Esophagus muscularis mucosa (tissue), 4 donors: ENCODE measurements at regions not wholly inside any gene's neighbourhood (a gene's known extent, or its start where the extent isn't known, plus 50 kb on each side); places are given as distances from the start of the nearest gene placed in this dataset.

Source experiments
- CTCF ChIP-seq, 3 experiments: fragments of 200-600 bp in 2 of 3; fragments of 450-650 bp in 1 of 3; sonication (generic) in 2 of 3; IDR thresholded peaks; one replicate each; pipeline ENCODE4 v1.5.1; 2017 to 2019; ENCODE audit warnings: antibody characterized with exemption in 3 of 3, mild to moderate bottlenecking in 2 of 3, moderate library complexity in 1 of 3
- EP300 ChIP-seq: sonication (generic); formaldehyde crosslinking; IDR thresholded peaks from one replicate; pipeline ENCODE4 v1.6.1; 2017; ENCODE audit warnings: antibody characterized with exemption
- POLR2A ChIP-seq: fragments of 450-650 bp; IDR thresholded peaks from one replicate; pipeline ENCODE4 v1.6.1; 2017; ENCODE audit warnings: antibody characterized with exemption, moderate library complexity, mild to moderate bottlenecking, low read depth
- POLR2AphosphoS5 ChIP-seq, 2 donors: sonication (generic); formaldehyde crosslinking; IDR thresholded peaks; one replicate each; pipeline ENCODE4 v1.6.1; 2017; ENCODE audit warnings: antibody characterized with exemption in 2 of 2

- no peak for TF ChIP-seq POLR2AphosphoS5 (IDR thresholded peaks at IDR 0.05)
- TF ChIP-seq EP300: no peak
- TF ChIP-seq CTCF (IDR thresholded peaks at IDR 0.05): no peak
- no peak for TF ChIP-seq POLR2A
Measured at GRCh38 chr16:79497606-79498350, 102.8 kb downstream of the MAF start.
